ENCODE measurements at regions not wholly inside any gene's neighbourhood (a gene's known extent, or its start where the extent isn't known, plus 50 kb on each side); places are given as distances from the start of the nearest gene placed in this dataset.

DNA sequence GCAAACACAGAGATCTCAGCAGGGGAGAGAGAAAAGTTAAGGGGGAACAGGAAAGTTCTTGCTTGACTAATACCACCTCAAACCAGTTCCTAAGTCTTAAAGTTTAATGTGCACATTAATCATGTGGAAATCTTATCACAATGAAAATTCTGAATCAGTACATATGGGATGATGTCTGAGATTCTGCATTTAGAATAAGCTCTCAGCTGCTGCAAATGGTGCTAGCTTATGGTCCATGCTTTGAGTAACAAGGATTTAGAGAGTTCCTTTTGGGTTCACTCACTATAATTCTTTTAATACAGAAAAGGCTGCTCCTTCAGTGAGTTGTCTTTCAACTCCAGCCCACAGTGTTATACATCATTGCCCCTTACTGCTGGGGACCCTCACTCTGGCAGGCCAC lies 99.5 kb upstream of the THRB start:
- peaks cover 58% of the 10 kb centered on the region for H3K4me1 ChIP-seq (ENCODE audit: control insufficient read depth, extremely low read depth, insufficient read depth, low read length)
- H3K36me3 ChIP-seq (ENCODE audit: control insufficient read depth in 2 of 2, extremely low read depth in 1 of 2, insufficient read depth in 2 of 2, low read length in 2 of 2), result no peaks in the 10 kb centered on the region
- no peak overlapping the region for H3K27ac ChIP-seq (ENCODE audit: control insufficient read depth, insufficient read depth, low read length)

DNA sequence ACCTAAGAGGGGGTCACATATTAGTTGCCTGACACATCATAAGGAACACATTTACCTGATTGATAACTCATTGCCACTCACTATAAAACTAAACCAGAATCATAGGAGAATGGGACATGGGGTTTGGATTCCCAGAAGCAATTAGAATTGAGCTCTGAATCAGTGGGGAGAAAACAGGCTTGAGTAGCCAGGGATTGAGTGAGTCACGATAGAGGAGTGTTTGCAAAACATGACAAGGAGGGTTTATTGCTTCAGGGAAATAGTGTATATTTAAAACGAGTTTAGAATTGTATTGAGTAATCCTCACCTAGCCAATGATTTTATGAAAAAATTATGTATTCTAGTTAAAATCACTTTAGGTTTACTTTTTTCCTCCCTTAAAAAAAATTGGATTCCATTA lies 101.1 kb upstream of the THRB start:
- Histone ChIP-seq H3K9me3 (ENCODE audit: control insufficient read depth, low read depth, low read length) (no peaks in the 10 kb centered on the region), H3K9me1 (ENCODE audit: control insufficient read depth, extremely low read depth, insufficient read depth, low read length) (no peaks in the 10 kb centered on the region), H2AFZ (ENCODE audit: control insufficient read depth, low read length) (no peak overlapping the region), H3K79me2 (ENCODE audit: control insufficient read depth, insufficient read depth, low read length) (no peaks in the 10 kb centered on the region), H3K36me3 (ENCODE audit: control insufficient read depth in 2 of 2, extremely low read depth in 1 of 2, insufficient read depth in 2 of 2, low read length in 2 of 2) (no peaks in the 10 kb centered on the region), H3K4me3 (ENCODE audit: control insufficient read depth in 2 of 3, extremely low read depth in 1 of 3, insufficient read depth in 2 of 3, low read depth in 1 of 3, low read length in 3 of 3) (no peak overlapping the region), H3K4me2 (ENCODE audit: control insufficient read depth, extremely low read depth, insufficient read depth, low read depth, low read length) (peak overlapping the region; percentile 35), H3K9ac (ENCODE audit: control insufficient read depth, extremely low read depth, insufficient read depth, low read length) (peak overlapping the region; percentile 36), H3K27me3 (ENCODE audit: control insufficient read depth, extremely low read depth, insufficient read depth, low read length) (no peaks in the 10 kb centered on the region), H4K20me1 (ENCODE audit: control insufficient read depth, extremely low read depth, insufficient read depth, low read length) (no peaks in the 10 kb centered on the region), H3K27ac (ENCODE audit: control insufficient read depth, insufficient read depth, low read length) (peak overlapping the region; percentile 62), H3K4me1 (ENCODE audit: control insufficient read depth, extremely low read depth, insufficient read depth, low read length) (peaks cover 52% of the 10 kb centered on the region)
- DNase-seq (ENCODE audit: low read depth, low spot score) (peak; percentile 35), FAIRE-seq (peak; percentile 87)
- dilution Hi-C loops (cut with MboI; ENCODE audit: extremely low pct_ligation_motif_present, low sequenced_read_pairs), result no loop called here
- TF ChIP-seq, protein P1, sequence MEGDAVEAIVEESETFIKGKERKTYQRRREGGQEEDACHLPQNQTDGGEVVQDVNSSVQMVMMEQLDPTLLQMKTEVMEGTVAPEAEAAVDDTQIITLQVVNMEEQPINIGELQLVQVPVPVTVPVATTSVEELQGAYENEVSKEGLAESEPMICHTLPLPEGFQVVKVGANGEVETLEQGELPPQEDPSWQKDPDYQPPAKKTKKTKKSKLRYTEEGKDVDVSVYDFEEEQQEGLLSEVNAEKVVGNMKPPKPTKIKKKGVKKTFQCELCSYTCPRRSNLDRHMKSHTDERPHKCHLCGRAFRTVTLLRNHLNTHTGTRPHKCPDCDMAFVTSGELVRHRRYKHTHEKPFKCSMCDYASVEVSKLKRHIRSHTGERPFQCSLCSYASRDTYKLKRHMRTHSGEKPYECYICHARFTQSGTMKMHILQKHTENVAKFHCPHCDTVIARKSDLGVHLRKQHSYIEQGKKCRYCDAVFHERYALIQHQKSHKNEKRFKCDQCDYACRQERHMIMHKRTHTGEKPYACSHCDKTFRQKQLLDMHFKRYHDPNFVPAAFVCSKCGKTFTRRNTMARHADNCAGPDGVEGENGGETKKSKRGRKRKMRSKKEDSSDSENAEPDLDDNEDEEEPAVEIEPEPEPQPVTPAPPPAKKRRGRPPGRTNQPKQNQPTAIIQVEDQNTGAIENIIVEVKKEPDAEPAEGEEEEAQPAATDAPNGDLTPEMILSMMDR (optimal IDR thresholded peaks at IDR 0.05 in 1 of 3, IDR thresholded peaks at IDR 0.05 in 1 of 3, conservative IDR thresholded peaks at IDR 0.05 in 1 of 3; ENCODE audit: extremely low read depth in 1 of 3, insufficient read depth in 2 of 3, low read length in 3 of 3), result no peak
- TF ChIP-seq EZH2 (IDR thresholded peaks at IDR 0.05; ENCODE audit: low read length), result no peak

More for the DNA sequence above, 99.5 kb upstream of the THRB start:
- Histone ChIP-seq H3K4me3 (ENCODE audit: control insufficient read depth in 2 of 3, extremely low read depth in 1 of 3, insufficient read depth in 2 of 3, low read depth in 1 of 3, low read length in 3 of 3) (no peak overlapping the region), H2AFZ (ENCODE audit: control insufficient read depth, low read length) (no peak overlapping the region), H3K9me1 (ENCODE audit: control insufficient read depth, extremely low read depth, insufficient read depth, low read length) (no peaks in the 10 kb centered on the region), H3K79me2 (ENCODE audit: control insufficient read depth, insufficient read depth, low read length) (no peaks in the 10 kb centered on the region), H3K27me3 (ENCODE audit: control insufficient read depth, extremely low read depth, insufficient read depth, low read length) (no peaks in the 10 kb centered on the region), H3K9ac (ENCODE audit: control insufficient read depth, extremely low read depth, insufficient read depth, low read length) (no peak overlapping the region), H4K20me1 (ENCODE audit: control insufficient read depth, extremely low read depth, insufficient read depth, low read length) (no peaks in the 10 kb centered on the region), H3K9me3 (ENCODE audit: control insufficient read depth, low read depth, low read length) (no peaks in the 10 kb centered on the region), H3K4me2 (ENCODE audit: control insufficient read depth, extremely low read depth, insufficient read depth, low read depth, low read length) (no peak overlapping the region)
- TF ChIP-seq, protein P1 (optimal IDR thresholded peaks at IDR 0.05 in 1 of 3, IDR thresholded peaks at IDR 0.05 in 1 of 3, conservative IDR thresholded peaks at IDR 0.05 in 1 of 3; ENCODE audit: extremely low read depth in 1 of 3, insufficient read depth in 2 of 3, low read length in 3 of 3), result no peak
- TF ChIP-seq EZH2 (IDR thresholded peaks at IDR 0.05; ENCODE audit: low read length), result no peak
- DNase-seq (ENCODE audit: low read depth, low spot score) (no peak), FAIRE-seq (no peak)
- dilution Hi-C loops (cut with MboI; ENCODE audit: extremely low pct_ligation_motif_present, low sequenced_read_pairs), result no loop called here
